ENCODE measurements at regions not wholly inside any gene's neighbourhood (a gene's known extent, or its start where the extent isn't known, plus 50 kb on each side); places are given as distances from the start of the nearest gene placed in this dataset.

DNA sequence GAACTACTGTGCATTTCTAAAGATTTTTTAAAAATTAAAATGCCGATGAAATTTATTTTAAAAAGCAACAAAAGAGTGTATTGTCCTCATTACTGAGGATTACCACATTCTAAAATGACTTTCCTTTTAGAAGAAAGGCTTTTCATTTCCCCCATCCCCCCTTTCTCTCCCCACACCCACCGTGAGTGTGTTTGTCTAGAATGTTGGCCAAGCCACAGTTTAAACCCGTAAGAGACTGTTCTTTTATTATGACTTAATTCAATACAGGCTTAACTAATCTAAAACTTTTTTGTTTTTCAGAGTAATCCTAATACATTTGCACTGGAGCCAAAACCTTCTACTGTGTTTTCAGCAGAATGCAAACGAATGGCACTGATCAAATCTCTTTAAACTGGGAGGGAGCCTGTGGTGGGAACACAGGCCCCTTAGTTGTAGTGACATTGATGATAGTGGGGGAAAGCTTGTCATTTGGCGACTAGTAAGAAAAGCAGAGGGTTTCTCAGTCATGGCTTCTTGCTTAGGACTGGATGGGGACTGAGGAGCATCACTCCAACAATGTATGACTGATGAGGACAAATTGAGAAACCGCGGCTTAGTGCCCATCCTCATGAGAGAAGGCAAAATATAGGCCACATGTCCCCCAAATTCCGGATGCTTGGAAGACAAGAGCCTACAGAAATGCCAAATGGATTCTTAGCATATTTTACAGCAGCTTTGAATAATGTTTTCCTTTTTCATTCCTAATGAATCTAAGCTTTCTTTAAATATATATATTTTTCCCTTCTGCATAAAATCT lies 154.0 kb upstream of the SMIM21 start:
- Histone ChIP-seq H3K4me1 (ENCODE audit: insufficient read depth, low read length) (no peaks in the 10 kb centered on the region), H3K27ac (ENCODE audit: low read depth, low read length) (no peak overlapping the region), H3K9me3 (ENCODE audit: low read length) (no peaks in the 10 kb centered on the region), H3K36me3 (ENCODE audit: insufficient read depth, low read length) (no peaks in the 10 kb centered on the region), H3K4me3 (ENCODE audit: low read depth in 1 of 2, low read length in 2 of 2) (no peak overlapping the region), H3K27me3 (ENCODE audit: control insufficient read depth in 1 of 2, insufficient read depth in 2 of 2, low read length in 2 of 2) (no peaks in the 10 kb centered on the region), H3K9ac (ENCODE audit: low read length) (no peak overlapping the region)

DNA sequence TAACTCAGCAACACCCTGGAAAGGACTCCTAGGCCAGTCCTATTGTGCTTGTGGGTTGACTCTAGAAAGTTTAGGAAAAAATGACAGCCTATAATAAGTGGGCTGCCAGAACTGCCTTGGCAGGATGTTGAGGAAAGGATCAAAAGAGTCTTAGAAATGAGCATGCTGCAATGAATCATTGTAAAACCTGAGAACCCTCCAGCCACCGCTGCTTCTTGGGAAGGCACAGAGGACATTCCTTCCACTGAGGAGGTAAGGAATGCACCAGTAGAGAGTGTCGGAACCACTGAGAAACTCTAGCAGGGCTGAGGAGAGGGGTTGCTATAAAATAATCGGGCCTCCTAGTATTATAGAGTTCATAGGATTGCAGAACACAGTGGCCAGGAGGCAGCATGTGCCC lies 146.7 kb upstream of the SMIM21 start:
- no peak overlapping the region for H3K27ac ChIP-seq (ENCODE audit: low read depth, low read length)
- no peak overlapping the region for H3K4me3 ChIP-seq (ENCODE audit: low read depth in 1 of 2, low read length in 2 of 2)
- no peaks in the 10 kb centered on the region for H3K36me3 ChIP-seq (ENCODE audit: insufficient read depth, low read length)
- H3K27me3 ChIP-seq (ENCODE audit: control insufficient read depth in 1 of 2, insufficient read depth in 2 of 2, low read length in 2 of 2), result no peaks in the 10 kb centered on the region
- H3K4me1 ChIP-seq (ENCODE audit: insufficient read depth, low read length), result no peaks in the 10 kb centered on the region
- H3K9me3 ChIP-seq (ENCODE audit: low read length), result no peaks in the 10 kb centered on the region
- H3K9ac ChIP-seq (ENCODE audit: low read length), result no peak overlapping the region

GRCh38 chr18:75563150-75563549 lies 135.6 kb upstream of the SMIM21 start:
- no peaks in the 10 kb centered on the region for H3K4me1 ChIP-seq (ENCODE audit: insufficient read depth, low read length)
- no peak overlapping the region for H3K9ac ChIP-seq (ENCODE audit: low read length)
- no peak overlapping the region for H3K27ac ChIP-seq (ENCODE audit: low read depth, low read length)
- no peaks in the 10 kb centered on the region for H3K36me3 ChIP-seq (ENCODE audit: insufficient read depth, low read length)
- no peaks in the 10 kb centered on the region for H3K9me3 ChIP-seq (ENCODE audit: low read length)
- H3K4me3 ChIP-seq (ENCODE audit: low read depth in 1 of 2, low read length in 2 of 2), result no peak overlapping the region
- H3K27me3 ChIP-seq (ENCODE audit: control insufficient read depth in 1 of 2, insufficient read depth in 2 of 2, low read length in 2 of 2), result no peaks in the 10 kb centered on the region

- H3K27ac ChIP-seq (ENCODE audit: low read depth, low read length), result no peak overlapping the region
- H3K36me3 ChIP-seq (ENCODE audit: insufficient read depth, low read length), result no peaks in the 10 kb centered on the region
- no peaks in the 10 kb centered on the region for H3K9me3 ChIP-seq (ENCODE audit: low read length)
- H3K4me3 ChIP-seq (ENCODE audit: low read depth in 1 of 2, low read length in 2 of 2), result no peak overlapping the region
- H3K4me1 ChIP-seq (ENCODE audit: insufficient read depth, low read length), result no peaks in the 10 kb centered on the region
- no peak overlapping the region for H3K9ac ChIP-seq (ENCODE audit: low read length)
- H3K27me3 ChIP-seq (ENCODE audit: control insufficient read depth in 1 of 2, insufficient read depth in 2 of 2, low read length in 2 of 2), result no peaks in the 10 kb centered on the region
Measured at GRCh38 chr18:75562216-75562615, 134.7 kb upstream of the SMIM21 start.

GRCh38 chr18:75558790-75559189 lies 131.3 kb upstream of the SMIM21 start:
- Histone ChIP-seq H3K27ac (ENCODE audit: low read depth, low read length) (no peak overlapping the region), H3K36me3 (ENCODE audit: insufficient read depth, low read length) (no peaks in the 10 kb centered on the region), H3K4me1 (ENCODE audit: insufficient read depth, low read length) (no peaks in the 10 kb centered on the region), H3K9ac (ENCODE audit: low read length) (no peak overlapping the region), H3K9me3 (ENCODE audit: low read length) (no peaks in the 10 kb centered on the region), H3K4me3 (ENCODE audit: low read depth in 1 of 2, low read length in 2 of 2) (no peak overlapping the region), H3K27me3 (ENCODE audit: control insufficient read depth in 1 of 2, insufficient read depth in 2 of 2, low read length in 2 of 2) (no peaks in the 10 kb centered on the region)

DNA sequence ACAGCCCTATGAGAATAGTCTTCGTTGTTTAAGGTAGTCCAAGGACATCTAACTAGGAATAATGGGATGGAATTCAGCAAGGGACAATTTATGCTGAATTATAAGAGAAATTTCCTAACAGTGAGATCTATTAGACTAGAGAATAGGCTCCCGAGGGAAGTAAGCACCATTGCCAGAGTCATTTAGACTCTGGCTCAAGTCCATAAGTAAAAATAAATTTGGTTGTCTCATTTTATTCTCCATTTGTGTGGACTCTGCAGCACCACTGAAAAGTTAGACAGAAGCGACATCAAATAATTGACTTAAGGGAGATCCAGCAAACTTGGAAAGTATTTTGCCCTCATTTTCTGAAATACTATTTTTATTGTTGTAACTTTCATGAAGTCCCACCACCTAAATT lies 129.3 kb upstream of the SMIM21 start:
- no peak overlapping the region for H3K4me3 ChIP-seq (ENCODE audit: low read depth in 1 of 2, low read length in 2 of 2)
- H3K36me3 ChIP-seq (ENCODE audit: insufficient read depth, low read length), result no peaks in the 10 kb centered on the region
- no peaks in the 10 kb centered on the region for H3K27me3 ChIP-seq (ENCODE audit: control insufficient read depth in 1 of 2, insufficient read depth in 2 of 2, low read length in 2 of 2)
- no peaks in the 10 kb centered on the region for H3K9me3 ChIP-seq (ENCODE audit: low read length)
- H3K4me1 ChIP-seq (ENCODE audit: insufficient read depth, low read length), result no peaks in the 10 kb centered on the region
- no peak overlapping the region for H3K27ac ChIP-seq (ENCODE audit: low read depth, low read length)
- H3K9ac ChIP-seq (ENCODE audit: low read length), result no peak overlapping the region

- H3K9me3 ChIP-seq (ENCODE audit: low read length), result no peaks in the 10 kb centered on the region
- H3K9ac ChIP-seq (ENCODE audit: low read length), result no peak overlapping the region
- no peaks in the 10 kb centered on the region for H3K36me3 ChIP-seq (ENCODE audit: insufficient read depth, low read length)
- H3K4me1 ChIP-seq (ENCODE audit: insufficient read depth, low read length), result no peaks in the 10 kb centered on the region
- H3K4me3 ChIP-seq (ENCODE audit: low read depth in 1 of 2, low read length in 2 of 2), result no peak overlapping the region
- H3K27ac ChIP-seq (ENCODE audit: low read depth, low read length), result no peak overlapping the region
- no peaks in the 10 kb centered on the region for H3K27me3 ChIP-seq (ENCODE audit: control insufficient read depth in 1 of 2, insufficient read depth in 2 of 2, low read length in 2 of 2)
Measured at GRCh38 chr18:75554644-75555185, 127.2 kb upstream of the SMIM21 start.

DNA sequence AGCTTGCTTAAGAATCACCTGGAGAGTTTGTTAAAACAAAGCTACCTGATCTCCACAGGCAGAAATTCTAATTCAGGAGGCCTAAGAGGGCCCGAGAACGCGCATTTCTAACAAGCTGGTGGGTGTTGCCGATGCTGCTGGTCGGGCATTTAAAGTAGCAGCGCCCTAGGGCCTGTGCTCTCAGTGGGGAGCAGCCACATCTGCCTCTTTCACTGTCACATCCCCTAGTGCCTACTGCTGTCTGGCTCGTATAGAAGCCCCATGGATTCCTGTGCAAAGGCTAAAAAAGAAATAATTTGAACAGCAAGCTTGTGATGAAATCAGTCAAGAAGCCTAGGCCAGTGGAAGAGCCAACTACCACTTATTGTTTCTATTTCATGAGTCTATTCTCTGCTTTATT lies 126.7 kb upstream of the SMIM21 start:
- no peaks in the 10 kb centered on the region for H3K4me1 ChIP-seq (ENCODE audit: insufficient read depth, low read length)
- no peak overlapping the region for H3K9ac ChIP-seq (ENCODE audit: low read length)
- no peaks in the 10 kb centered on the region for H3K27me3 ChIP-seq (ENCODE audit: control insufficient read depth in 1 of 2, insufficient read depth in 2 of 2, low read length in 2 of 2)
- no peak overlapping the region for H3K27ac ChIP-seq (ENCODE audit: low read depth, low read length)
- no peaks in the 10 kb centered on the region for H3K36me3 ChIP-seq (ENCODE audit: insufficient read depth, low read length)
- H3K9me3 ChIP-seq (ENCODE audit: low read length), result no peaks in the 10 kb centered on the region
- no peak overlapping the region for H3K4me3 ChIP-seq (ENCODE audit: low read depth in 1 of 2, low read length in 2 of 2)

GRCh38 chr18:75553021-75553420 lies 125.5 kb upstream of the SMIM21 start:
- H3K9ac ChIP-seq (ENCODE audit: low read length), result no peak overlapping the region
- H3K27me3 ChIP-seq (ENCODE audit: control insufficient read depth in 1 of 2, insufficient read depth in 2 of 2, low read length in 2 of 2), result no peaks in the 10 kb centered on the region
- no peak overlapping the region for H3K4me3 ChIP-seq (ENCODE audit: low read depth in 1 of 2, low read length in 2 of 2)
- H3K4me1 ChIP-seq (ENCODE audit: insufficient read depth, low read length), result no peaks in the 10 kb centered on the region
- no peaks in the 10 kb centered on the region for H3K9me3 ChIP-seq (ENCODE audit: low read length)
- no peak overlapping the region for H3K27ac ChIP-seq (ENCODE audit: low read depth, low read length)
- no peaks in the 10 kb centered on the region for H3K36me3 ChIP-seq (ENCODE audit: insufficient read depth, low read length)

GRCh38 chr18:75551071-75551470 lies 123.6 kb upstream of the SMIM21 start:
- Histone ChIP-seq H3K27ac (ENCODE audit: low read depth, low read length) (no peak overlapping the region), H3K9ac (ENCODE audit: low read length) (no peak overlapping the region), H3K4me3 (ENCODE audit: low read depth in 1 of 2, low read length in 2 of 2) (no peak overlapping the region), H3K9me3 (ENCODE audit: low read length) (no peaks in the 10 kb centered on the region), H3K4me1 (ENCODE audit: insufficient read depth, low read length) (no peaks in the 10 kb centered on the region), H3K27me3 (ENCODE audit: control insufficient read depth in 1 of 2, insufficient read depth in 2 of 2, low read length in 2 of 2) (no peaks in the 10 kb centered on the region), H3K36me3 (ENCODE audit: insufficient read depth, low read length) (no peaks in the 10 kb centered on the region)

- Histone ChIP-seq H3K4me1 (ENCODE audit: insufficient read depth, low read length) (no peaks in the 10 kb centered on the region), H3K27me3 (ENCODE audit: control insufficient read depth in 1 of 2, insufficient read depth in 2 of 2, low read length in 2 of 2) (no peaks in the 10 kb centered on the region), H3K9ac (ENCODE audit: low read length) (no peak overlapping the region), H3K4me3 (ENCODE audit: low read depth in 1 of 2, low read length in 2 of 2) (no peak overlapping the region), H3K36me3 (ENCODE audit: insufficient read depth, low read length) (no peaks in the 10 kb centered on the region), H3K27ac (ENCODE audit: low read depth, low read length) (no peak overlapping the region), H3K9me3 (ENCODE audit: low read length) (no peaks in the 10 kb centered on the region)
Measured at GRCh38 chr18:75548353-75548905, 120.9 kb upstream of the SMIM21 start.

DNA sequence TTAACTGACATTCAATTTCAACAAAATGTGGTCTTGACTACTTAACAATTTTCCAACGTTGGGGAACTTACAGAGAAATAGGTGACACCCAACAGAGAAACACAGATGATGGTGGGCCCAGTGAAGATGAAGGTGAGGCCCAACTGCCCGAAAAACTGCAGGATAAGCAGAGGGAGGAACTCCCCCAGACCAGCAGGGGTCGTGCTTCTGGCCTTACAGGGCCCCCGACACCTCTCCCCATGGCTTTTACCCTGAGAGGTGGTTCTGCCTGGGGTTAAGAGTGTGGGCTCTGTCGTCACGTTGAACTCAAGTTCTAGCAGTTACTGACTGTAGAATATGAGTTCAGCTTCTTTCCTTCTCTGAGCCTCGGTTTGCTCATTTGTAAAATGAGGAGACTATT lies 119.5 kb upstream of the SMIM21 start:
- Histone ChIP-seq H3K27me3 (ENCODE audit: control insufficient read depth in 1 of 2, insufficient read depth in 2 of 2, low read length in 2 of 2) (no peaks in the 10 kb centered on the region), H3K9ac (ENCODE audit: low read length) (no peak overlapping the region), H3K36me3 (ENCODE audit: insufficient read depth, low read length) (no peaks in the 10 kb centered on the region), H3K9me3 (ENCODE audit: low read length) (no peaks in the 10 kb centered on the region), H3K4me3 (ENCODE audit: low read depth in 1 of 2, low read length in 2 of 2) (no peak overlapping the region), H3K4me1 (ENCODE audit: insufficient read depth, low read length) (no peaks in the 10 kb centered on the region), H3K27ac (ENCODE audit: low read depth, low read length) (no peak overlapping the region)
